ENCODE measurements at regions not wholly inside any gene's neighbourhood (a gene's known extent, or its start where the extent isn't known, plus 50 kb on each side); places are given as distances from the start of the nearest gene placed in this dataset.
"Not testable (repeated sequence)": the region's sequence is repeated elsewhere in the genome, so short reads cannot be mapped to it uniquely, and the experiment has no call there.

DNA sequence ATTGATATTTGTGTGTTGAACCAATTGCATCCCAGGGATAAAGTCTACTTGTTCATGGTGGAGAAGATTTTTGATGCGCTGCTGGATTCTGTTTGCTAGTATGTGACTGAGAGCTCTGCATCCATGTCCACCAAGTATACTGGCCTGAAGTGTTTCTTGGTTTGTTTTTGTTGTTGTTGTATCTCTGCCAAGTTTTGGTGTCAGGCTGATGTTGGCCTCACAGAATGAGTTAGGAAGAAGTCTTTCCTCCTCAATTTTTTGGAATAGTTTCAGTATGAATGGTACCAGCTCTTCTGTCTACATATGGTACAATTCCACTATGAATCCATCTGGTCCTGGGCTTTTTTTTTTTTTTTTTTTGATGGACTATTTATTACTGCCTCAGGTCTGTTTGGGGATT is 50.9 kb upstream of the OSTN start:
- no peak for DNase-seq

DNA sequence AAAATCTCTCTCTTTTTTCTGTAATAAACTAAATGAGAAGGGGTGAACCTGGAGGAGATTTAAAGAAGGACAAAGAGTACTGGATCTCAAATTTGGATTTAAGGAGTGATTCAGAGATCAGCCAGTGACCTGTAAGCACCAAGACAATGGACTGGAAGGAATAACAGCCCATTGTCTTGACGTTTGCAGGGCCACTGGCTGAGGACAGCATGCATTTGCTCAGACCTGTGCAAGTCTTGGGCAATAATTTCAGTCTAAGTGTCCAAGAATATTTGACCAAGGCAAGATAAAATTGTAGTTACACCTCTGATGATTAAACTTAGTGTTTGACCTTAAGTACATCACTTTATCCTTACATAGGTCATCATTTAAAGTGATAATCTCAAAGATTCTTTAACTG is 55.8 kb upstream of the OSTN start:
- no peak for DNase-seq

GRCh38 chr3:191141728-191142127 is 57.3 kb upstream of the OSTN start:
- no peak for DNase-seq

- DNase-seq, result no peak
These were observed 59.3 kb upstream of the OSTN start for GRCh38 chr3:191139736-191140135.

GRCh38 chr3:191138937-191139336 is 60.1 kb upstream of the OSTN start:
- no peak for DNase-seq

- DNase-seq, result no peak
These were observed 61.3 kb upstream of the OSTN start for GRCh38 chr3:191137708-191138107.

DNA sequence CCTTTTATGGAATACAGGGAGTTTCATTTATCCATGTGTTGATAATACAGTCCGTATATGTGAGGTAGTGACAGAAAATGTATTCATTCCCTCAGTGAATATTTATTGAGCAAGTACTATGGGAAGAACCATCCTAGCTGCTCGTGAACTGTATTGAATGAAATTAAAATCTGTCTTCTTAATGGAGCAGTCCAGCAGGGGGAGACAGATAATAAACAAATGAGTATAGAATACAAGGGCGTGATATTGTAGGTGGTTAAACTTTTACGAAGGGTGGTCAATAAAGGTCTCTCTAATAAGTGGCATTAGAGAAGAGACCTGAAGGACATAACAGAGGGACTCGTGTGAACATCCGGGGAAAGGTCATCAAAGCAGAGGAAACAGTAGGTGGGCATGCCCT is 62.7 kb upstream of the OSTN start:
- no peak for DNase-seq

DNA sequence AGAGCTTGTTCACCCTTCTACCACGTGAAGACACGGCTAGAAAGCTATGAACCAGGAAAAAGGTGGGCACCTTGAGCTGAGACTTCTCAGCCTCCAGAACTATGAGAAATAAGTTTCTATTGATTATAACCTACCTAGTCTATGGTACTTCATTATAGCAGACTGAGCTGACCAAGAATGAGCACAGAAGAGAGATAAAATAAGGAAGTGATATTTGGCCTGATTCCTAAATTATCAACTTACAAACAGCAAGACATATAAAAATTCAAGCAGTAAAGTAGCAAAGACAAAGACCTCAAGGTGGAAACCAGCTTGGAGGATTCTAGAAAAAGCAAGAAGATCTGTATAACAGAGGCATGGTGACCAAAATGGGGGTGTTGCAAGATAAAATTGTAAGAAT is 63.9 kb upstream of the OSTN start:
- no peak for DNase-seq

- no peak for DNase-seq
These were observed 65.7 kb upstream of the OSTN start for GRCh38 chr3:191133359-191133758.

GRCh38 chr3:191131305-191131704 is 67.7 kb upstream of the OSTN start:
- DNase-seq, result no peak

DNA sequence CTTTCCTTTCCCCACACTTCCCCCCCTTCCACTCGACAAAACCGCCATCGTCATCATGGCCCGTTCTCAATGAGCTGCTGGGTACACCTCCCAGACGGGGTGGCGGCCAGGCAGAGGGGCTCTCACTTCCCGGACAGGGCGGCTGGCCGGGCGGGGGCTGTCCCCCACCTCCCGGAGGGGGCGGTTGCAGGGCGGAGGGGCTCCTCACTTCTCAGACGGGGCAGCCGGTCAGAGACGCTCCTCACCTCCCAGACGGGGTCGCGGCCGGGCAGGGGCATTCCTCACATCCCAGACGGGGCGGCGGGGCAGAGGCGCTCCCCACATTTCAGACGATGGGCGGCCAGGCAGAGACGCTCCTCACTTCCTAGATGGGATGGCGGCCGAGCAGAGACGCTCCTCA is 74.2 kb upstream of the OSTN start:
- DNase-seq, result not testable (repeated sequence)

DNA sequence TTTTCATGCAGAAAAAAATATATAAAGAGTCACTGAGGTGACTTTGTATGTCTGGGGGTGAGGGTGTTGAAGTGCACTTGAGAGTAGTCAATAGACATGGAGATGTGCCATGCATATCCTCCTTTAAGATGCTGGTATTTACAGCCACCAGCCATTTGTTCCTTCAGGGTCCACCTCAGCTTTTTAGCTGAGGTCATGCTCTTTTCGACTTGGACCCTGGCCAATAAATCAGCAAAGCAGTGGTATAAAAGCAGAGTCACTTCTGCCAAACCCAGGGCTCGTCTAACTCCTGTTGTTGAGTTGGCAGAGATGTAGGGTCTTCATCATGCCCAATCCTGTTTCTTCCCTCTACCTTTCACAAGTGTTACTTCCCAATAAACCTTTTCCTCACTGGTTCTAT is 75.1 kb upstream of the OSTN start:
- no peak for DNase-seq

- no peak for DNase-seq
These were observed 75.8 kb upstream of the OSTN start for GRCh38 chr3:191123231-191123630.

DNA sequence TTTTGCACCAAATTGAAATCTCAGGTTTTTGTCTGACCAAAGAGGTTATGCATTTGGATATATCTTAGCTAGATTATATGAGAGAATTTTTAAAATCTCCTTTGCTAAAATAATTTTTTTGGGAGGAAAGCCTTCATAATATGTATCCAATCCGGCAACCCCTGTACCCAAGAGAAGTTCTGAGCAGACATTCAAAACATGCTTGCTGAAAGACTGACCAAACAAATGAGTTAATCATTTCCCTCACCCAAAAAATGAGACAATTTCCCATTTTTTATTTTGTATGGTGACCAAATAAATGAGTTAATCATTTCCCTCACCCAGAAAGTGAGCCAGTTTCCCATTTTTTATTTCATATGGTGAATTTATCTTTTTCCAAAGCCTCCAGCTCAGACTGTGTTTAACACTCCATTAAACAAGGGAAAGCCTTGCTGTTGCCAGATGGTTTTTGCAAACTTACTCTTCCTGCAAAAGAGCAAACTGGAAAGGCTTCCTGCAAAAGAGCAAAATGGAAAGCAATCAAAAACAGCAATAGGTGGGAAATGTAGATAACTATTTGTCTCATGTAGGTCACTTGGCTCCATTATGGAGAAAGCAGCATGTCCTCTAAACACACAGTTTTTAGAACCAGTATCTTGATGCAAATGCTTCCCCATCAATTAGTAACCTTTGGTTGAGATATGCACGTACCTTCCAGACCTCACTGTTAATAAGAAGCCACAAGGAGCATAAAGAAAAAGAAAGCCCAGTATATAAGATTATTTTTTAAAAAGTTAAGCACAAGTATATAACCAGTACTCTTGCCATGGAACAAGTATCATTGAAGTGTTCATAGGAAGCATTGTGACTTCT is 78.4 kb upstream of the OSTN start:
- no peak for DNase-seq

- DNase-seq, result no peak
These were observed 79.4 kb upstream of the OSTN start for GRCh38 chr3:191119415-191120295.

DNA sequence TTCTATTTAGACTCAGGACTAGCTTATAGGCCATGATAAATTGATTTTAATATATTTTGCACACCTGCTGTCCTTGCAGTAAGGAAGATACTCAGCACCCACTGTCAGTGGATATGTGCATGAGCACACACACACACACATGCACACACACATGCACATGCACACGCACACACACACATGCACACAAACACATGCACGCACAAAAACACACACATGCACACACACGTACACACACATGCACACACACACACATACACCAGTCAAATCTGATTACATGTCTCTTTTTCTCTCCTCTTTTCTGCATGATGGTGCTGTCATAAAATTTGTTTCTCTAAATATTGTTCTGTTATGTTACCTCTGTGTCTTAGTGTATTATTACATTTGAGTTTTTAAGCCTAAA is 87.3 kb upstream of the OSTN start:
- DNase-seq, result no peak

GRCh38 chr3:191105418-191105817 is 93.6 kb upstream of the OSTN start:
- DNase-seq, result no peak

- DNase-seq, result no peak
These were observed 98.5 kb upstream of the OSTN start for GRCh38 chr3:191100516-191100915.

GRCh38 chr3:191094057-191094845 is 104.8 kb upstream of the OSTN start:
- DNase-seq, result no peak

GRCh38 chr3:191087391-191087790 is 111.7 kb upstream of the OSTN start:
- DNase-seq, result no peak

GRCh38 chr3:191085091-191085490 is 114.0 kb upstream of the OSTN start:
- DNase-seq, result no peak

DNA sequence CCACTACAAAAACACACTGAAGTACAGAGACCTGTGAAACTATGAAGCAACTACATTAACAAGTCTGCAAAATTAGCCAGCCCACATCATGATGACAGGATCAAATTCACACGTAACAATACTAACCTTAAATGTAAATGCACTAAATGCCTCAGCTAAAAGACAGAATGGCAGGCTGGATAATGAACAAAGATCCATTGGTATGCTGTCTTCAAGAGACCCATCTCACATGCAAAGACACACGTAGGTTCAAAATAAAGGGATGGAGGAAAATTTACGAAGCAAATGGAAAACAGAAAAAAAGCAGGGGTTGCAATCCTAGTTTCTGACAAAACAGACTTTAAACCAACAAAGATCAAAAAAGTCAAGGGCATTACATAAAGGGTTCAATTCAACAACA is 120.1 kb upstream of the OSTN start:
- not testable (repeated sequence) for DNase-seq

- no peak for DNase-seq
These were observed 122.0 kb upstream of the OSTN start for GRCh38 chr3:191076903-191077552.
